EH (cell line): ENCODE measurements at regions not wholly inside any gene's neighbourhood (a gene's known extent, or its start where the extent isn't known, plus 50 kb on each side); places are given as distances from the start of the nearest gene placed in this dataset.
"Not testable (repeated sequence)": the region's sequence is repeated elsewhere in the genome, so short reads cannot be mapped to it uniquely, and the experiment has no call there.

ENCODE experiments used
- DNase-seq: peaks from one replicate; pipeline ENCODE4 v3.0.0-alpha.2; 2015; ENCODE audit warnings: low read depth

DNA sequence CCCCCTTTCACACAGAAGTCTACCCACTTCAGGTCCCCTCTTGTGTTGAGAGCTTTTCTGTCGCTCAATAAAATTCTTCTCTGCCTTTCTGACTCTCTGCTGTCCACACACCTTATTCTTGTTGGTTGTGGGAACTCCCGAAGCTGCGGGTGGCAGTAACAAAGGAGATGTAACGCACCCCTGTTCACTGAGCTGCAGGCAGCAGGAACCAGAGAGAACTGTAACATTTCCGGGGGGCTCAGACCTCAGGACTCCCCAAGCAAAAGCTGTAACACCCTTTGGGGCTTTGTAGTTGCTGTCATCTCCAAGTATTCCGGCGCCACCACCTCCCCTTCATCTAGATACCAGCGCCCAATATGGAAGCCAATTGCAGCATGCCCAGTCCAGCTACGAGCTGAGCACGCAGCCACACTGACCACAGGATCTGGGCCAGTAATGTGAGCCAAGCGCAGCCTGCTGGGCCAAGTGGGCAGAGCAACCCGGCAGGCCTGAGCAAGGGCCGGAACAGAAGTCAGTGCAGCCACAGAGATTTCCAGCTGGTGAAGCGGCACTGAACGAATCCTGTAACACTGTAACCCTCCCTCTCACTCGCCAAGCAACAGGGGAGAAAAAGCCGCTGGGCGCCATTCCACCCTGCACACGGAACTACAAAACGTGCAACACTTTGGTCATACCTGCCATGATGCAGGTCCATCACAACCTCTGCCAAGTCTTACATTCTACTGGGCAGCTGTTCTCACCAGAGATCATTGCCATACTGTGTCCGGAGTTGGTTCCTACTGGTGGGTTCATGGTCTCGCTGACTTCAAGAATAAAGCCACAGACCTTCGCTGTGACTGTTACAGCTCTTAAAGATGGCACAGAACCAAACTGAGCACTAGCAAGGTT, 194.3 kb downstream of the SPATA31A6 start:
- DNase-seq = not testable (repeated sequence)

DNA sequence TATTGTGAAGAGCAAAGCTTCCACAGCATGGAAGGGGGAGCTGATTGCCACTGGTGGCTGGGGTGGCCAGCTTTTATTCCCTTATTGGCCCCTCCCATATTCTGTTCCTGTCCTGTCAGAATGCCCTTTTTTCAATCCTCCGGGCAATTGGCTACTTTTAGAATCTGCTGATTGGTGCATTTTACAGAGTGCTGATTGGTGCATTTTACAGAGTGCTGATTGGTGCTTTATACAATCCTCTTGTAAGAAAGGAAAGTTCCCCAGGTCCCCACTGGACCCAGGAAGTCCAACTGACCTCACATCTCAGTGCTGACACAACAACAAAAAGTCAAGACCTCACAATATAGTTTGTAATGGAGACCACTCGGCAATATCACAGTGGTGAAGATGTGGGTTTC, 195.0 kb downstream of the SPATA31A6 start:
- DNase-seq = no peak

DNA sequence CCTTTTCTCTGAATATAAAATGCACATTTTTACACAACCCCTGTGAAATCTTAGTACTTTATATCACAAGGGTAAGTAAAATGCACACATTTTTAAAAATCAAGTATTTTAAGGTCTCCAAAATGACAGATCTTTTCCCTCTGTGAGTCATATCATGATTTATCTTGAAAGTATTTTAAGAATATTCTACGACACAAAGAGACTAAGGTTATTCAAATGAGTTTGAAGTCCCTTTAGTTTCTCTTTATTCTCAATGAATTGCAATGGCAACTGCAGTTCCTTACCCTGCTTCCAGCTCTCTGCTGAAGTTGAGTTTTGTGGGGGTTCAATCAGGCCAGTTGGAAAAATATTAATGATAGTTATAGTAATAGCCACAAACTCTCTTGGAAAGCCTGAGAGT, 196.1 kb downstream of the SPATA31A6 start:
- DNase-seq = not testable (repeated sequence)

DNA sequence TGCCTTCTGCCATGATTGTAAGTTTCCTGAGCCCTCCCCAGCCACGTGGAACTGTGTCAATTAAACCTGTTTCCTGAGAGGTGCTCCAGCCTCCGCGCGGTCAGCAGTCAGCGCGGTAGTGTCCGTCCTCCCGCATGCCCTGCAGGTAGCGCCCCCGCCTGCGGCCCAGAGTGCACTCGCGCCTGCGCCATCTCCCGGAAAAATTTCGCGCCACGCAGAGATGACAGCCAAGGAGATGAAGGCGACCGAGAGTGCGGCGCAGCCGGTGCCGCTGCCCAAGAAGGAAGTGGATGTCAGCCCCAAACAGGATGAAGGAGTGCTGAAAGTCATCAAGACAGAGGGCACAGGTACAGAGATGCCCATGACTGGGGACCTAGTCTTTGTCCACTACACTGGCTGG, 201.1 kb downstream of the SPATA31A6 start:
- not testable (repeated sequence) for DNase-seq

DNA sequence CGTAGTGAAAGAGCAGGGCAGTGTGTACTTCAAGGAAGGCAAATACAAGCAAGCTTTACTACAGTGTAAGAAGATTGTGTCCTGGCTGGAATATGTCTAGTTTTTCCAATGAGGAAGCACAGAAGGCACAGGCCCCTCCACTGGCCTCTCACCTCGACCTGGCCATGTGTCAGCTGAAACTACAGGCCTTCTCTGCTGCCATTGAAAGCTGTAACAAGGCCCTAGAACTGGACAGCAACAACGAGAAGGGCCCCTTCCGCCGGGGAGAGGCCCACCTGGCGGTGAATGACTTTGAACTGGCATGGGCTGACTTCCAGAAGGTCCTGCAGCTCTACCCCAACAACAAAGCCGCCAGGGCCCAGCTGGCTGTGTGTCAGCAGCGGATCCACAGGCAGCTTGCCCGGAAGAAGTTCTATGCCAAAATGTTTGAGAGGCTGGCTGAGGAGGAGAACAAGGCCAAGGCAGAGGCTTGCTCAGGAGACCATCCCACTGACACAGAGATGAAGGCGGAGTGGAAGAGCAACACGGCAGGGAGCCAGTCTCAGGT, 202.2 kb downstream of the SPATA31A6 start:
- DNase-seq = not testable (repeated sequence)

DNA sequence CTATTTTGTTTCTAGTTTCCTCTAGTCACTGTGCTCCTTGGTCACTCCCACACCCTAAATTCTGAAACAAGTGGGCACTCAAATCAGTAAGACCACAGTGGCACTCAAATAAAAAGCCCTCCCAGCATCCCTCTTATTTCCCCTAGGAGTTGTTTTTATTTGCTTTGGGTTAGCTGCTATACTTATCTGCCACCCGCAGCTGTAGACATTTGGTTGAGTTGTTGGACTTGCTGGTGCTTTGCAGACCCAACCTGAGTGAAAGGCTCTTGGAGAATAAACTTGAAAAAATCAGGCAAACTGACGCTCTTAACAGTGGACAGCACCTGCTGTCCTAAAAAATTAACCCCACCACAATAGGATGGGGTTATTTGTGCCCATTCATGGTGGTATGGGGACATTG, 203.0 kb downstream of the SPATA31A6 start:
- DNase-seq = no peak

DNA sequence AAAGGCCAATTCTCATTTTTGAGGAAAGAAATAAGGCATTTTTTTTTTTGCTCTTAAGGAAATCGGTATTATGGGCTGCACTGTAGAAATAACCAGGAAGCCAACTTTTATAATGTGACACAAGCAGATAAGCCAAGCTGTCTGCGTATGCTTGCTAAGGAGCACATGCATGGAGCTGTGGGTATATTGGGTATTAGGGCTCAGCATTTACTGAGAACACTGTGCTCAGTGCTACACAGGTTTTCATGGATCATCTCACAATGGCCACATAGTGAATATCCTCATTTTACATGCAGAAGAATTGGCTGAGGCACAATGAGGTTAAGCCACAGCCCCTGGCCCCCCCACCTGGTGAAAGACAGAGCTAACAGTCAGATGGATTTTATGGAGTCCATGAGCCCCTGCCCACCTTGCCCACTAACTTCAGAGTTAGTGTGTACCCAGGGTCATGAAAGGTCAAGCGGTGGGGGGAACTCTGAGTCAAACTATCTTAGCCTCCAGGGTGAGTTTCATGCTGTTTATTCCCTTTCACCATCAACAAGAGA, 204.8 kb downstream of the SPATA31A6 start:
- no peak for DNase-seq

DNA sequence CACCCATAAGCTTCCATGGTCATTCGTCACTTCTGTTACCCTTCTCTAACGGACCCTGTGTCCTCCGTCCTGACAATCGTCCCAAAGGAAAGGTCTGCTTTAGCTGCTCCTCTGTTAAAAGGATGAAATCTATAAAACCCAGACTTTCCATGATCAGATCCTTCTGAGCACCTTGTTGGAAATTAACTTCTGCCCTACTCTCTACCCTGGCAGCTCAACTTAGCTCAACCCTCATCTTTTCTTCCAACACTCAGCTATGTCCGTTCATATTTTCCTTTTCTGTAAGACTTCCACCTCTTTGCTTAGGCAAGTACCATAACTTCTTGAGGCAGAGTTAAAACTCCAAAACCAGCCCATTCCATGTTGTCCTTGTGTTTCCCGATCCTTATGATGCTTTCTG, 205.4 kb downstream of the SPATA31A6 start:
- no peak for DNase-seq

DNA sequence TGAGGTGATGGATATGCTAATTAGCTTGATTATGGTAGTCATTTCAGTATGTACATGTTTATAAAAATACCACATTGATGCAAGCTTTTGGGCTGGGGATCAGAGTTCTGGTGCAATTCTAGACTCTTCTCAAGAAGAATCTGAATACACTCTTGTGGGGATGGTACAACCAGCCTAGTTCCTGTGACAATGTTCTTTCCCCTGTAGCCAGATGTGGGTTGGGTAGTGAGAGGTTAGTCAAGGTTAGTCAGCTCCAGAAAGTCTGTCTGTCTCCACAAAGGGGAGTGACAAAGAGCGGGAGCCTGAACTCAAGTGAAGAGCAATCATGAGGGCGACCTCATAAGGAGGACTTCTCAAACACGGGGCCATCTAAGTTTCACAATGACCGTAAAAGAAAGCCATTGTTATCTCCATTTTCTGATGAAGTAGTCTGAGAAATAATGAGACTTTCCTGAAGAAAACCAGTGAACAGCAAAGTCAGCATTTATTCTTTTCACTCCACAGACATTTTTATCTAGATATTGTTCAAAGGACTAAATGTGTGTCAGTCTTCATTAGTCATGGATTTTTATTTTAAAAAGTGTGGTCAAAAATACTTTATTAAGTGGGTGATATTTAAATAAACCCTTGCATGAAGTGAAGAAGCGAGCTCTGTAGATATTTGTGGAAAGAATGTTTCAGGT, 209.5 kb downstream of the SPATA31A6 start:
- not testable (repeated sequence) for DNase-seq

DNA sequence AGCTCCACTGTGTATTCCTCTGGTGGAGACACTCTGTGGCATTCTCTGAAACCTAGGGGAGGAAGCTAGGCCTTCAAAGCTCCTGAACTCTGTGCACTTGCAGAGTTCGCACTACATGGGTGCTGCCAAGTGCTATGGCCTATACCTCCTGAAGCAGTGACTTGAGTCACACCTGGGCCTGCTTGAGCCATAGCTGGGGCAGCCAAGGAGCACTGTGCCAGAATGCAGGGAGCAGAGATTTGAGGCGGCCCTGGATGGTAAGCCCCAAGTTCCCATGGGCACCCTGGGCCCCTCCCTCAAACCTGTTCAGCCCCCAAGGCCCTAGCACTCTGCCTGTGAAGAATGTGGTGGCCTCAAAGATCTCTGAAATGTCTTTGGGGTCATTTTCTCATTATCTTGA, 212.9 kb downstream of the SPATA31A6 start:
- DNase-seq = no peak

DNA sequence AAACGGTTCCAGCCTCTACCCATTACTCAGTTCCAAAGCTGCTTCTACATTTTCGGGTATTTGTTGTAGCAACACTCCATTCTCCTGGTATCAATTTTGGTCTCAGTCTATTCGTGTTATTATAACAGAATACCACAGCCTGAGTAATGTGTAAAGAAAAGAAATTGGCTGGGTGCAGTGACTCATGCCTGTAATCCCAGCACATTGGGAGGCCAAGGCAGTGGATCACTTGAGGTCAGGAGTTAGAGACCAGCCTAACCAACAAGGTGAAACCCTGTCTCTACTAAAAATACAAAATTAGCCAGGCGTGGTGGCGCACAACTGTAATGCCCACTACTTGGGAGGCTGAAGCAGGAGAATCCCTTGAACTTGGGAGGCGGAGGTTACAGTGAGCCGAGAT, 213.9 kb downstream of the SPATA31A6 start:
- peak; percentile 56 for DNase-seq

DNA sequence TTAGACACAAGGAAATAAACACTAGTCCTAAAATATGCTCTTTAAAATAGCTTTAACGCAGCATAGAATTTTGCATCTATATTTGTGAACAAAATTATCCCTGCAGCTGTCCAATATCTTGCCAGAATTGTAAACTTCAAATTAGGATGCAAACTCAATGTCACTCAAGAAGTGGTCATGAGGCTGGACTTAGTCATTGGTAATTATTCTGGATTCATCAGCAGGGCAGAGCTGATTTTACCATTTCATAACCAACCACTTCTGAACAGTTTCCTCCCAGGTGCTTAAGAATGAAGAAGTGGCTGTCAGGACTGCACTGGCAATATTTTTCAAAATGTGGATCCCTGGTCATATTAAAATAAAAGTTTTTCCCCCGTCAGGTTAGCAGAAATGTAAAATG, 219.5 kb downstream of the SPATA31A6 start:
- DNase-seq = not testable (repeated sequence)

DNA sequence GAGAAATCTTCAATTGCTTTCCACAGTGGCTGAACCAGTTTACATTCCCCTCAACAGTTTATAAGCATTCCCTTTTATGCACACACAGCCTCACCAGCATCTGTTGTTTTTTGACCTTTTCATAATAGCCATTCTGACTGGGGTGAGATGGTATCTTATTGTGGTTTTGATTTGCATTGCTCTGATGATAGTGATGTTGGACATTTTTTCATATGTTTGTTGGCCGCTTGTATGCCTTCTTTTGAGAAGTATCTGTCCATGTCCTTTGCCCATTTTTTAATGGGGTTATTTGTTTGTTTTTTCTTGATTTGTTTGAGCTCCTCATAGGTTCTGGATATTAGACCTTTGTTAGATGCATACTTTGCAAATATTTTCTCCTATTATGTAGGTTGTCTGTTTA, 226.1 kb downstream of the SPATA31A6 start:
- peak; percentile 7 for DNase-seq

DNA sequence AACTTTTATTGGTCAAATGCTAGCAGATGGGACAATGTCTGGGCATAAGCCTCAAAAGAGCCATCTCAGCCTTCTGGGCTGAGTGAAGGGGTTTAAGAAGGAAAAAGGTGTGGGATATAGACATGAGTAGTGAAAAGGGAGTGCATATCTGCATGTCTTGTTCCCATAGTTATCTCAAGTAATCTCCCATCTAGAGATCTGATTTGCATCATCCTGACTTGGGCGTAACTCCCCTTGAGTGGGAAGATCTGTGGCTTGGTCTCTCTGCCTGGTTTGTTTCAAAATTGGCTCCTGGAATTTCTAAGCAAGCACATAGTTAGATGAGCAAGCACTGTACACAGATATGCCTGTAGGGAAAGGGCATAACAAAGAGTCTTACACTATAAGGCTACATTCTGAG, 228.9 kb downstream of the SPATA31A6 start:
- DNase-seq = not testable (repeated sequence)

DNA sequence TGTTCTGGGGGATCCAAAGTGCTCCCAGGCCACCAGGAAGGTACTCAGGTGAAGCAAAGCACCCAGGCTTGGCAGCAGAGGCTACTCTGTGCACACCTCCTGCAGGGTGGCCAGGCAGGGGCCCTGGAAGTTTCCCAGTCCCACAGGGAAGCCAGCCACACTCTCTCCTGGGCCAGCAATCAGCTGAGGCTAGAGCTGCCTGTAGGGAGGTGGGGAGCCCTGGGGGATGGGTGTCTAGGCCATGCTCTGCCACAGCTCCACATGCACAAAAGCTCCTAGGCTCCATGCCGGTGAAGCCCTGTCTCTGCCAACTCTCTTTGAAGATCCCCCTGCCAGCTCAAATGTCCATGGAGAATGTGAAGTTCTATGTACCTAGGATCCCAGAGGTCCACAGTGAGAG, 231.4 kb downstream of the SPATA31A6 start:
- not testable (repeated sequence) for DNase-seq

DNA sequence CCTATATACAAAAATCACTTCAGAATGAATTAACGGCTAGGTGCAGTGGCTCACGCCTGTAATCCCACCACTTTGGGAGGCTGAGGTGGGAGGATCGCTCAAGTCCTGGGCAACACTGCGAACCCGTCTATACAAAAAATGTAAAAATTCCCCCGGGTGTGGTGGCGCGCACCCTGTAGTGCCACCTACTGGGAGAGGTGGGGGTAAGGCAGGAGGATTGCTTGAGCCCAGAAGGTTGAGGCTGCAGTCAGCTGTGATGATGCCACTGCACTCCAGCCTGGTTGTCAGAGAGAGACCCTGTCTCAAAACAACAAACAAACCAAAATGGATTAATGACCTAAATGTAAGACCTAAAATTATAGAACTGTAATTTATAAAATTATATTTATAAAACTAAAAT, 236.2 kb downstream of the SPATA31A6 start:
- DNase-seq = not testable (repeated sequence)

DNA sequence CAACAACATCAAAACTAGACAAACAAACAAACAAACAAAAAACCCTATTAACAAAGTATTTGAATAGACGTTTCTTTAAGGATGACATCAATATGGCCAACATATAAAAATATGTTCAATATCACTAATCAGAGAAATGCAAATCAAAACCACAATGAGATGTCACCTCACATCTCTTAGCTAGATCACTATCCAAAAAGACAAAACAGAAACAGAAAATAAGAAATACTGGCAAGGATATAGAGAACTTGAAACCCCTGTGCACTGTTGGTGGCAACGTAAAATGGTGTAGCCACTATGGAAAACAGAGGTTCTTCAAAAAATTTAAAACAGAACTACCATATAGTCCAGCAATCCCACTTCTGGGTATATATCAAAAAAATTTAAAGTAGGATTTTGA, 236.9 kb downstream of the SPATA31A6 start:
- not testable (repeated sequence) for DNase-seq

DNA sequence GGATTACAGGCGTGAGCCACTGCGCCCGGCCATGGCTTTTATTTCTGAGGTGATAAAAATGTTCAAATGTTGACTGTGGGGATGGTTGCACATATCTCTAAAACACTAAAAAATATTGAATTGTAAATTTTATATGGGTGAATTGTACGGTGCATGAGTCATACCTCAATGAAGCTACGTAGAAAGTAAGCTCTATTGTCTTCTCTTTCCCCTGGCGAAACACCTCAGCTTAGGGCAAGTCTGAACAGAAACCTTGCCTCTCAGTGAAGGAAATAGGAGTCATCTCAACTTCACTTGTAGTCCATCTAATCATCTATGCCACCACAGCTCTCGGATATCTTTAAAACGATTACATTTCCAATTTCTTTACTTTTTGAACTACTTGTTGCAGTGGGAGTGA, 238.2 kb downstream of the SPATA31A6 start:
- DNase-seq = not testable (repeated sequence)

DNA sequence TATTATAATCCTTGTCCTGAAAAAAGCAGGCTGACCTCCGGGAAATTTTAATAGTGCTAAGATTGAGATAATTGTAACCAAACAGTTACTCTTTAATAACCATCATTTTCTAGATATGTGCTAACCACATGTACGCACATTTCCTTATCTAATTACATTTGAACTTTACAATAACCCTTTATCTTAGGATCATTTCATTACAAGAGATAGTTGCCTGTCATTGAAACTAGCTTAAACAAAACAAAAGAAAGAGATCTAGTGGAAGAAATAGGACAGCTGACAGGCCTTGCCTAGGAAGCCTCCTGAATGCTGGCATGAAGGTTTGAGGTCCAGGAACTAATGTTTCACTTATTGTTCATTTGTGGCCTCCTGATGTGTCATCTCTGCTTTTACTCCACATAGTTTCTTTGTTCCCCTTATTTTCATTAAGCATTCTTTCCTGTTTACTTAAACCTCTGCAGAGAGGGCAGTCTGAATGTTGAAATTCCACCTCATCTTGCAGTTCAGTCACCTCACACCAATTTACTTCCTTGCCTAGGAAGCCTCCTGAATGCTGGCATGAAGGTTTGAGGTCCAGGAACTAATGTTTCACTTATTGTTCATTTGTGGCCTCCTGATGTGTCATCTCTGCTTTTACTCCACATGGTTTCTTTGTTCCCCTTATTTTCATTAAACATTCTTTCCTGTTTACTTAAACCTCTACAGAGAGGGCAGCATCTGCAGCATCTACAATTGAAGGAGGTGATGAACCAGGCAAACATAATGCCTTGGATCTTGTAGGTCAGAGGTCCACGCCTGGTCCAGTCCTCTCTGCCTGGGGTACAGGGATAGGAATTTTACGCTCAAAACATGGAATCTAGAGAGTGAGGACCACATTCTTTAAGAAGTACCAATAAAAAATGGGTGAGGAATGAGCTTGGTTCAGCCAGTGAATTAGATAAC, 247.5 kb downstream of the SPATA31A6 start:
- DNase-seq = peak; percentile 31

DNA sequence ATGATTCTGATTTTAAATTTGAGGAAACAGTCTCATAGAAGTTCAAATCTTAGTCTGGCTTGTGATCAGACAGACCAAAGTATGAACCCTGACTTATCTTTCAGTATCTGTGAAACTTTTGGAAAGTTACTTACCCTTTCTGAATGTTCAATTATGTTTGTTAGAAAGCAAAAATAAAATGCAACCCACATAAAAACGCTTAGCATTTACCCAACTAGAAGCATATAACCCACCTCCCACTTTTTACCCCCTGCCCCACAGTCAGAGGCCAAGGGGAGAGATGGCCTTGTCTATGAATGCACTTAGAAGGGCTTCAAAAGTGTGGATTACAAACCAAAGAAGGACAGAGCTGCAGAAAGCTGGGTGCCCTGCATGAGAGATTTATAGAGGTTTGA, 248.2 kb downstream of the SPATA31A6 start:
- DNase-seq = not testable (repeated sequence)
